Vagina (tissue), 2 donors: ENCODE measurements at regions not wholly inside any gene's neighbourhood (a gene's known extent, or its start where the extent isn't known, plus 50 kb on each side); places are given as distances from the start of the nearest gene placed in this dataset.

Experiments used
- DNase-seq, 2 donors: peaks; one replicate each; pipeline ENCODE4 v3.0.0-alpha.2; 2017; ENCODE audit errors: extremely low spot score in 2 of 2
- H3K27ac ChIP-seq: fragments of 200-600 bp; sonication (generic); one replicate; pipeline ENCODE4 v1.5.1; 2019
- H3K27me3 ChIP-seq: fragments of 200-600 bp; sonication (generic); one replicate; pipeline ENCODE4 v1.5.1; 2019
- H3K36me3 ChIP-seq, 2 donors: fragments of 200-600 bp; sonication (generic); one replicate each; pipeline ENCODE4 v1.5.1; 2017 to 2019
- H3K4me1 ChIP-seq: fragments of 200-600 bp; sonication (generic); one replicate; pipeline ENCODE4 v1.5.1; 2019
- H3K4me3 ChIP-seq, 2 donors: fragments of 200-600 bp; sonication (generic); 1 replicate in 1 of 2; 2 replicates in 1 of 2; pipeline ENCODE4 v1.5.1; 2016 to 2019
- H3K9me3 ChIP-seq: fragments of 200-600 bp; sonication (generic); one replicate; pipeline ENCODE4 v1.5.1; 2019
- CTCF ChIP-seq, 3 experiments: fragments of 450-650 bp in 2 of 3; fragments of 200-600 bp in 1 of 3; sonication (generic) in 1 of 3; IDR thresholded peaks; one replicate each; pipeline ENCODE4 v1.5.1; 2017 to 2019; ENCODE audit warnings: antibody characterized with exemption in 3 of 3, mild to moderate bottlenecking in 2 of 3, moderate library complexity in 2 of 3
- POLR2A ChIP-seq, 2 donors: fragments of 450-650 bp; IDR thresholded peaks; one replicate each; pipeline ENCODE4 v1.6.1; 2017; ENCODE audit warnings: antibody characterized with exemption in 2 of 2, mild to moderate bottlenecking in 2 of 2, moderate library complexity in 2 of 2
- POLR2AphosphoS5 ChIP-seq, 2 donors: sonication (generic); formaldehyde crosslinking; IDR thresholded peaks; one replicate each; pipeline ENCODE4 v1.9.0; 2017; ENCODE audit warnings: antibody characterized with exemption in 2 of 2, mild to moderate bottlenecking in 2 of 2, low read depth in 1 of 2; ENCODE audit not compliant: insufficient read depth in 1 of 2
- intact Hi-C: fragments of 100-400 bp; cut with DNase I; formaldehyde crosslinking; loops from one replicate; pipeline ENCODE4 v1.15.1; 2023

DNA sequence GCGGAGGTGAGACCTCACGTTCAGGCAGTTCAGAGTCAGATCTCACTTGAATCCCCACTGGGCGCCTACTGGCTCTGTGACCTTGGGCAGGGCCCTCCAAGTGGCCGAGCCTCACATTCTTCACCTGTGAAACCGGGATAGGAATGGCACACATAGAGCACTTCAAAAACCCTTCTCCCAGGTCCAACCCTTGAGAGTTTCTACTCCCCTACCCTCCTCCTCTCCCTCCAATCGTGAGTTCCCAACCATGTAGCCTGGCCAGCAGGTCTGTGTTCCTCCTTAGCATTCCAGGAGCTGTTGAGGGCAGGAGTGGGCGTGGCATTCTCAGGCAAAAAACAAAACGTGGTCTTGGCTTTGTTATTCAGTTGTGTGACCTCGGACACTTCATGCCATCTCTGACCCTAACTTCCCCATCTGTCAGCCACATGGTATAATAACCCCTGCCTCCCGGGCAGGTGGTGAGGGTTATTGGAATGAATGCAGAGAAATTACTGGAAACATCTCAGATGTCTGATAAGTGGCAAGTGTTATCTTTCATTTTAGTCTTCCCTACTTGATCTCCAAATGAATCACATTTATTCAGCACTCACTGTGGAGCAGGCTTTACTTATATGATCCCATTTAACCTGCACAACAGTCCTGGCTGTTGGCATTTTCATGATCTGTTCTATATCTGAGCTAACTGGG, 112.8 kb upstream of the BOD1 start:
- intact Hi-C loops: no loop called here
- Histone ChIP-seq H3K27ac (no peak overlapping the region), H3K36me3 (no peaks in the 10 kb centered on the region), H3K4me3 (no peak overlapping the region), H3K27me3 (no peaks in the 10 kb centered on the region), H3K4me1 (no peaks in the 10 kb centered on the region), H3K9me3 (no peaks in the 10 kb centered on the region)
- DNase-seq: no peak
- TF ChIP-seq CTCF (IDR thresholded peaks at IDR 0.05): no peak
- TF ChIP-seq POLR2AphosphoS5 (IDR thresholded peaks at IDR 0.05; ENCODE audit: insufficient read depth in 1 of 2, low read depth in 1 of 2): no peak
- no peak for TF ChIP-seq POLR2A (IDR thresholded peaks at IDR 0.05)

GRCh38 chr5:173730632-173731298, 114.3 kb upstream of the BOD1 start:
- TF ChIP-seq CTCF (IDR thresholded peaks at IDR 0.05): no peak
- no peak for TF ChIP-seq POLR2AphosphoS5 (IDR thresholded peaks at IDR 0.05; ENCODE audit: insufficient read depth in 1 of 2, low read depth in 1 of 2)

DNA sequence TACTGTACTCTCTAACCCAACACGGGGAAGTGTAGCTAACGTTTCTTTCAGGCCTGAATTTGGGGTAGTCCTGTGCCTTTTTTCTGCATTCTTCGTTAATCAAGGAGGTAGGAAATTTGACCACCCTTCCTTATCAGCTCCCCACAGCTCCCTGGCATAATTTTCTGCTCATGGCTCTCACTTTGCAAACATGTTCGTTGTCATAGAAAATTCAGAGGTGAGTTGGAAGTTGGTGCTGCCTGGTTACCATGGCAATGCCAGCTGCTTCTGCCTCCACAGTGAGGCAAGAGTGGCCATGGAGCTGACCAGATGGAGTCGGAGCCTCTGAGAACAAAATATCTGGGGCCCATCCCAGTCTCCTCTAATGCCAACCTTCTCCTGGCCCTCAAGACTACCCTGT, 116.6 kb upstream of the BOD1 start:
- H3K4me3 ChIP-seq: no peak overlapping the region
- no peak for DNase-seq
- no peaks in the 10 kb centered on the region for H3K27me3 ChIP-seq
- intact Hi-C loops: no loop called here
- no peak overlapping the region for H3K27ac ChIP-seq
- H3K9me3 ChIP-seq: no peaks in the 10 kb centered on the region
- TF ChIP-seq POLR2AphosphoS5 (IDR thresholded peaks at IDR 0.05; ENCODE audit: insufficient read depth in 1 of 2, low read depth in 1 of 2): no peak
- TF ChIP-seq POLR2A (IDR thresholded peaks at IDR 0.05): no peak
- TF ChIP-seq CTCF (IDR thresholded peaks at IDR 0.05): no peak
- H3K4me1 ChIP-seq: no peaks in the 10 kb centered on the region
- no peaks in the 10 kb centered on the region for H3K36me3 ChIP-seq

More at GRCh38 chr5:173730632-173731298, 114.3 kb upstream of the BOD1 start:
- Histone ChIP-seq H3K4me1 (no peaks in the 10 kb centered on the region), H3K4me3 (no peak overlapping the region), H3K27me3 (no peaks in the 10 kb centered on the region), H3K9me3 (no peaks in the 10 kb centered on the region), H3K27ac (no peak overlapping the region), H3K36me3 (no peaks in the 10 kb centered on the region)
- intact Hi-C loops: no loop called here
- no peak for DNase-seq

GRCh38 chr5:173733425-173733824, 117.0 kb upstream of the BOD1 start:
- no peak overlapping the region for H3K4me3 ChIP-seq
- H3K4me1 ChIP-seq: no peaks in the 10 kb centered on the region
- intact Hi-C loops: no loop called here
- H3K9me3 ChIP-seq: no peaks in the 10 kb centered on the region
- H3K27ac ChIP-seq: no peak overlapping the region
- no peaks in the 10 kb centered on the region for H3K36me3 ChIP-seq
- H3K27me3 ChIP-seq: no peaks in the 10 kb centered on the region
- TF ChIP-seq POLR2AphosphoS5 (IDR thresholded peaks at IDR 0.05; ENCODE audit: insufficient read depth in 1 of 2, low read depth in 1 of 2): no peak
- TF ChIP-seq CTCF (IDR thresholded peaks at IDR 0.05): no peak
- no peak for TF ChIP-seq POLR2A (IDR thresholded peaks at IDR 0.05)
- DNase-seq: no peak

- no peak overlapping the region for H3K4me3 ChIP-seq
- H3K27me3 ChIP-seq: no peaks in the 10 kb centered on the region
- H3K9me3 ChIP-seq: no peaks in the 10 kb centered on the region
- no peak overlapping the region for H3K27ac ChIP-seq
- H3K36me3 ChIP-seq: no peaks in the 10 kb centered on the region
- H3K4me1 ChIP-seq: no peaks in the 10 kb centered on the region
- DNase-seq: no peak
- TF ChIP-seq POLR2A (IDR thresholded peaks at IDR 0.05) (no peak), POLR2AphosphoS5 (IDR thresholded peaks at IDR 0.05; ENCODE audit: insufficient read depth in 1 of 2, low read depth in 1 of 2) (no peak), CTCF (IDR thresholded peaks at IDR 0.05) (no peak)
- intact Hi-C loops: no loop called here
These were observed 117.5 kb upstream of the BOD1 start for GRCh38 chr5:173733831-173734501.
